ENCODE measurements at regions not wholly inside any gene's neighbourhood (a gene's known extent, or its start where the extent isn't known, plus 50 kb on each side); places are given as distances from the start of the nearest gene placed in this dataset.

- DNase-seq (ENCODE audit: low read depth, low spot score), result no peak
- no peak for TF ChIP-seq FOXP2 (optimal IDR thresholded peaks at IDR 0.05; ENCODE audit: control extremely low read depth, extremely low read length, insufficient read depth)
- TF ChIP-seq EZH2 (IDR thresholded peaks at IDR 0.05), result no peak
- no peak for TF ChIP-seq POLR2AphosphoS5 (IDR thresholded peaks at IDR 0.05; ENCODE audit: borderline replicate concordance, low read depth, low read length)
Observed at GRCh38 chr1:37325010-37325409, 149.4 kb upstream of the ZC3H12A start.

DNA sequence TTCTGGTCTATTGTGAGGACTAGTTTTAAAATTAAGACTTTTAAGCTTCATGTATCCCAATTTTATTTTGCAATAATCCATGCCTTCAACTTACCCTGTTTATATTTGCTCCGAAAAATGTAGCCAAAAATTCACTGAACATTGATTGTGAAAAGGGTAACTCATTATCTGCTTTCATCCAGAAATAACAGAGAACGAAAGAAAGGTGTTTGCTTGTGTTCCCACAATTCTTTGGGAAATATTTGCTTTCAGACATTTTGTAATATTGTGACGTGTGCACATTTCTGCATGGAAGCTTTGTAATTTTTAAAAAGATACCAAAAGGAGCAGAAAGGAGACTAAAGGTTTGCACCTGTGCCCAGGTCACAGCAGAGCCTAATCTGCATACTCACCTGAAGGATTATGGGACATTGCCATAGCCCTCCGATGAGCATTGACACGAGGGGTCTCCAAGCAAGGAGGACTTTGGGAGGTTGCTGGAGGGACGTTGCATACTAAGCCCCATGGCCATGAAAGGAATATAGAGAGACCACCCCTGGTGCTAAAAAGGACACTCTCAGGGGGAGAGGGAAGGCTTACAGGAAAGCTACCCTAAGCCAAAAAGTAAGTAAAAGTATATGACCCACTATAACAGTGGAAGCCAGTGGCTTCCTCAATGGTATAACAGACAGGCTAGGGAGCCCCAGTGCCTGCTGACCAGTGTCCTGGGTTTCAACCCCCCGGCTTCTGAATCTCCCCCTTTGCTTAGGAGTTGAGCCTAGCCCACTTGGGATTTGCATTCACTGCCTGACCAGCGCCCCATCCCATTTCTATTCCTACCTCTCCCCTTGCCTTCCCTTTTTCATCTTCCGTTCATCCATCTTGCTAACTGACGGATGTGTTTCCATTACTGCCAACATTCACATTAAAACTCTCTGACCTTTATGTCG is 148.6 kb upstream of the ZC3H12A start:
- H3K27ac ChIP-seq, result no peak overlapping the region
- DNase-seq (ENCODE audit: low read depth, low spot score), result no peak
- TF ChIP-seq EZH2 (IDR thresholded peaks at IDR 0.05) (no peak), POLR2AphosphoS5 (IDR thresholded peaks at IDR 0.05; ENCODE audit: borderline replicate concordance, low read depth, low read length) (no peak), FOXP2 (optimal IDR thresholded peaks at IDR 0.05; ENCODE audit: control extremely low read depth, extremely low read length, insufficient read depth) (no peak)
- no peak overlapping the region for H3K4me3 ChIP-seq
- H3K36me3 ChIP-seq (ENCODE audit: insufficient read depth, low read length), result no peaks in the 10 kb centered on the region
- H3K9me3 ChIP-seq (ENCODE audit: low read depth, low read length), result no peaks in the 10 kb centered on the region
- no peak overlapping the region for H3K9ac ChIP-seq (ENCODE audit: insufficient read length)

More at GRCh38 chr1:37325010-37325409, 149.4 kb upstream of the ZC3H12A start:
- no peaks in the 10 kb centered on the region for H3K36me3 ChIP-seq (ENCODE audit: insufficient read depth, low read length)
- no peaks in the 10 kb centered on the region for H3K9me3 ChIP-seq (ENCODE audit: low read depth, low read length)
- no peak overlapping the region for H3K27ac ChIP-seq
- no peak overlapping the region for H3K9ac ChIP-seq (ENCODE audit: insufficient read length)
- H3K4me3 ChIP-seq, result no peak overlapping the region

GRCh38 chr1:37332126-37332525 is 142.3 kb upstream of the ZC3H12A start:
- Histone ChIP-seq H3K9ac (ENCODE audit: insufficient read length) (no peak overlapping the region), H3K9me3 (ENCODE audit: low read depth, low read length) (no peaks in the 10 kb centered on the region), H3K27ac (no peak overlapping the region), H3K36me3 (ENCODE audit: insufficient read depth, low read length) (no peaks in the 10 kb centered on the region), H3K4me3 (no peak overlapping the region)
- DNase-seq (ENCODE audit: low read depth, low spot score), result no peak
- no peak for TF ChIP-seq EZH2 (IDR thresholded peaks at IDR 0.05)
- TF ChIP-seq FOXP2 (optimal IDR thresholded peaks at IDR 0.05; ENCODE audit: control extremely low read depth, extremely low read length, insufficient read depth), result no peak
- TF ChIP-seq POLR2AphosphoS5 (IDR thresholded peaks at IDR 0.05; ENCODE audit: borderline replicate concordance, low read depth, low read length), result no peak

DNA sequence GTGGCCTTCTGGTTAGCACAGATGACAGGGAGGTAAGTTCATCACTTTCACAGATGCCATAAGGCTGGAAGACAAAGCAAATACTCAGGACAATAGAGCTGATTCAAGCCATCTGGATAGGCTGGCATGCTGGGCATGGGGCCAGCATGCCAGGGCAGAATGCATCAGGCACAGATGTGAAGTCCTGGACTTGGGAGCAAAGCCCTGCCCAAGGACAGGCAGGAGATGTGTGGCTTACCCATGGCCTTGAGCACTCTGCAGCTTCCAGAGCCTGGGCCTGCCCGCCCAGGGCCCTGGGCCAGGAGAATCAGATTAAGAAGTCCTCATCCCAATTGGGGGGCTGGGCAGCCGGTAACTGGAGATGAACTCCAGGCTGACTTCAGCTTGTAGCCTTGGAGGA is 135.7 kb upstream of the ZC3H12A start:
- Histone ChIP-seq H3K4me3 (no peak overlapping the region), H3K9ac (ENCODE audit: insufficient read length) (no peak overlapping the region), H3K9me3 (ENCODE audit: low read depth, low read length) (no peaks in the 10 kb centered on the region), H3K27ac (no peak overlapping the region), H3K36me3 (ENCODE audit: insufficient read depth, low read length) (no peaks in the 10 kb centered on the region)
- no peak for TF ChIP-seq FOXP2 (optimal IDR thresholded peaks at IDR 0.05; ENCODE audit: control extremely low read depth, extremely low read length, insufficient read depth)
- TF ChIP-seq EZH2 (IDR thresholded peaks at IDR 0.05), result no peak
- no peak for TF ChIP-seq POLR2AphosphoS5 (IDR thresholded peaks at IDR 0.05; ENCODE audit: borderline replicate concordance, low read depth, low read length)
- no peak for DNase-seq (ENCODE audit: low read depth, low spot score)

GRCh38 chr1:37342736-37343135 is 131.6 kb upstream of the ZC3H12A start:
- TF ChIP-seq FOXP2 (optimal IDR thresholded peaks at IDR 0.05; ENCODE audit: control extremely low read depth, extremely low read length, insufficient read depth) (no peak), POLR2AphosphoS5 (IDR thresholded peaks at IDR 0.05; ENCODE audit: borderline replicate concordance, low read depth, low read length) (no peak), EZH2 (IDR thresholded peaks at IDR 0.05) (no peak)
- no peak overlapping the region for H3K4me3 ChIP-seq
- no peaks in the 10 kb centered on the region for H3K36me3 ChIP-seq (ENCODE audit: insufficient read depth, low read length)
- DNase-seq (ENCODE audit: low read depth, low spot score), result no peak
- H3K27ac ChIP-seq, result no peak overlapping the region
- no peaks in the 10 kb centered on the region for H3K9me3 ChIP-seq (ENCODE audit: low read depth, low read length)
- H3K9ac ChIP-seq (ENCODE audit: insufficient read length), result no peak overlapping the region

DNA sequence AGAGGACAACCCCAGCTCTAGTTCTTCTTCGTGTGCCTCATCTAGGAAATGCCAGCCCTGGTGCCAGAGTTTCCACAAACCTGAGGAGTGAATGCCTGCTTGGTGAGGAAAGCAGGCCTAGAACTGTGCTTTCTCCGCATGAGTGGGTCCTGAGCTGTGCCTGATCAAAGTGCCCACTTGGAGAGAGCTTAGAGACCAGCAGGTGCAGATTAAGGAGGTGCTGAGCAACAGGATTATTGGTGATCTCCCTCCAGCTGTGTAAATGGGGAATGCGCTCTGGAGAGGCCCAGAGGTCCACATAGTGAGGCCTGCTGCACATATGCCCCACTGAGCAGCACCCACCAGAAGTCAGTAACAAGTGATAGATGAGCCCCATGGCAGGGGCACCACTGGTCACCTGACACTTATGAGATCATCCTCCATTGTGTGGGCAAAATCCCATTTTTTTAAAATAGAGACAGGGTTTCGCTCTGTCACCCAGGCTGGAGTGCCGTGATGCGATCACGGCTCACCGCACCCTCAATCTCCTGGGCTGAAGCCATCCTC is 127.2 kb upstream of the ZC3H12A start:
- no peak for DNase-seq (ENCODE audit: low read depth, low spot score)
- TF ChIP-seq FOXP2 (optimal IDR thresholded peaks at IDR 0.05; ENCODE audit: control extremely low read depth, extremely low read length, insufficient read depth) (no peak), EZH2 (IDR thresholded peaks at IDR 0.05) (no peak), POLR2AphosphoS5 (IDR thresholded peaks at IDR 0.05; ENCODE audit: borderline replicate concordance, low read depth, low read length) (no peak)
- Histone ChIP-seq H3K36me3 (ENCODE audit: insufficient read depth, low read length) (no peaks in the 10 kb centered on the region), H3K27ac (no peak overlapping the region), H3K4me3 (no peak overlapping the region), H3K9me3 (ENCODE audit: low read depth, low read length) (no peaks in the 10 kb centered on the region), H3K9ac (ENCODE audit: insufficient read length) (no peak overlapping the region)

DNA sequence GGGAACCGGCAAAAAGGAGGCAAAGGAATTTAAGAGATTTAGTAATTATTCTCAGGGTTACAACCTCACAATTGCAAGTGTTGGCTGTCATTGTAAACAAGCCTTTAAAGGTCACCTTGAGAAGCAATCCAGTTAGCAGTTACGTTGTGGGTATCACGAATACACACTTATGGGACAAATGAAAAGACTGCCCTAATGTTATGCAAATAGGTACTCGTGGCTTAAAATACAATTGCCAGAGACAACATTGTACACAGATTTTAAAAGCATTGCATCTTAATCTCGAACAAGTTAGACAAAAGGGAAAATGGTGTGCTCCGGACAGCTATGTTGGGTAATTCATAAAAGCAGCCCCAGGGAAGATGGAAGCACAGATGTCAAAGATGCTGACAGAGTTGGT is 120.5 kb upstream of the ZC3H12A start:
- TF ChIP-seq EZH2 (IDR thresholded peaks at IDR 0.05) (no peak), FOXP2 (optimal IDR thresholded peaks at IDR 0.05; ENCODE audit: control extremely low read depth, extremely low read length, insufficient read depth) (no peak), POLR2AphosphoS5 (IDR thresholded peaks at IDR 0.05; ENCODE audit: borderline replicate concordance, low read depth, low read length) (no peak)
- H3K9me3 ChIP-seq (ENCODE audit: low read depth, low read length), result no peaks in the 10 kb centered on the region
- no peaks in the 10 kb centered on the region for H3K36me3 ChIP-seq (ENCODE audit: insufficient read depth, low read length)
- H3K9ac ChIP-seq (ENCODE audit: insufficient read length), result no peak overlapping the region
- H3K4me3 ChIP-seq, result no peak overlapping the region
- H3K27ac ChIP-seq, result no peak overlapping the region
- DNase-seq (ENCODE audit: low read depth, low spot score), result no peak

GRCh38 chr1:37354876-37355650 is 119.3 kb upstream of the ZC3H12A start:
- H3K4me3 ChIP-seq, result peak overlapping the region; percentile 53
- TF ChIP-seq FOXP2 (optimal IDR thresholded peaks at IDR 0.05; ENCODE audit: control extremely low read depth, extremely low read length, insufficient read depth) (no peak), POLR2AphosphoS5 (IDR thresholded peaks at IDR 0.05; ENCODE audit: borderline replicate concordance, low read depth, low read length) (no peak), EZH2 (IDR thresholded peaks at IDR 0.05) (no peak)
- H3K9me3 ChIP-seq (ENCODE audit: low read depth, low read length), result no peaks in the 10 kb centered on the region
- peak; percentile 59 for DNase-seq (ENCODE audit: low read depth, low spot score)
- H3K36me3 ChIP-seq (ENCODE audit: insufficient read depth, low read length), result no peaks in the 10 kb centered on the region
- no peak overlapping the region for H3K9ac ChIP-seq (ENCODE audit: insufficient read length)
- H3K27ac ChIP-seq, result peak overlapping the region; percentile 44; the same call in 1 of the 2 replicates
